SK-N-SH (cell line): ENCODE measurements at regions not wholly inside any gene's neighbourhood (a gene's known extent, or its start where the extent isn't known, plus 50 kb on each side); places are given as distances from the start of the nearest gene placed in this dataset.

Experiments
- CTCF ChIA-PET: fragments of 300-600, 350-600 bp; formaldehyde crosslinking; extraction: SDS; loops from one replicate; lab custom pipeline; 2021; lab: Yijun Ruan, JAX
- POLR2A ChIA-PET: fragments of 350-600 bp; sonication (Branson Sonifier 250); formaldehyde crosslinking; extraction: SDS; loops from one replicate; lab custom pipeline; 2020; ENCODE audit warnings: antibody characterized with exemption, inconsistent platforms; lab: Yijun Ruan, JAX
- DNase-seq: peaks from one replicate; pipeline ENCODE4 v3.0.0; 2012
- H2AFZ ChIP-seq: fragments of 200-600 bp; sonication (generic); 2 replicates; pipeline ENCODE4 v1.8.1; 2016; ENCODE audit warnings: antibody characterized with exemption, mild to moderate bottlenecking, low read depth
- H3F3A ChIP-seq: fragments of 200-600 bp; sonication (generic); replicated peaks from 2 replicates; pipeline ENCODE3; 2016; ENCODE audit warnings: antibody characterized with exemption, mild to moderate bottlenecking; ENCODE audit not compliant: insufficient read depth
- H3K27ac ChIP-seq, 2 experiments: fragments of 200-500 bp in 1 of 2; fragments of 200-600 bp in 1 of 2; sonication (Bioruptor generic) in 1 of 2; sonication (generic), shearing (Covaris generic) in 1 of 2; 2 replicates each; pipeline versions ENCODE4 v1.5.1 to v1.6.1; 2014 to 2016; ENCODE audit warnings: low read depth in 2 of 2, inconsistent platforms in 1 of 2, low read length in 1 of 2, mild to moderate bottlenecking in 1 of 2, mixed read lengths in 1 of 2
- H3K27me3 ChIP-seq: fragments of 200-600 bp; sonication (generic), shearing (Covaris generic); 2 replicates; pipeline ENCODE4 v1.6.1; 2016; ENCODE audit warnings: mixed run types; ENCODE audit not compliant: insufficient read depth
- H3K36me3 ChIP-seq, 2 experiments: fragments of 200-500 bp in 1 of 2; fragments of 200-600 bp in 1 of 2; sonication (Bioruptor generic) in 1 of 2; sonication (generic) in 1 of 2; replicated peaks in 1 of 2; 2 replicates each; pipeline versions ENCODE3 to v1.5.1; 2014 to 2016; ENCODE audit warnings: low read length in 1 of 2, mild to moderate bottlenecking in 1 of 2; ENCODE audit not compliant: insufficient read depth in 2 of 2, control insufficient read depth in 1 of 2
- H3K4me1 ChIP-seq, 2 experiments: fragments of 200-500 bp in 1 of 2; fragments of 200-600 bp in 1 of 2; sonication (Bioruptor generic) in 1 of 2; sonication (generic), shearing (Covaris generic) in 1 of 2; 2 replicates each; pipeline versions ENCODE4 v1.5.1 to v1.6.1; 2014 to 2016; ENCODE audit warnings: low read depth in 1 of 2, low read length in 1 of 2, mixed run types in 1 of 2; ENCODE audit not compliant: insufficient read depth in 2 of 2, control insufficient read depth in 1 of 2
- H3K4me2 ChIP-seq: fragments of 200-600 bp; sonication (generic), shearing (Covaris generic); 2 replicates; pipeline ENCODE4 v1.6.1; 2017; ENCODE audit warnings: mixed run types
- H3K4me3 ChIP-seq, 2 experiments: fragments of 200-500 bp in 1 of 2; fragments of 200-600 bp in 1 of 2; sonication (Bioruptor generic) in 1 of 2; sonication (generic), shearing (Covaris generic) in 1 of 2; 2 replicates each; pipeline versions ENCODE4 v1.5.1 to v1.8.1; 2014 to 2016; ENCODE audit warnings: low read depth in 2 of 2, inconsistent platforms in 1 of 2, low read length in 1 of 2, mild to moderate bottlenecking in 1 of 2, mixed read lengths in 1 of 2, moderate library complexity in 1 of 2
- H3K79me2 ChIP-seq: fragments of 200-600 bp; sonication (generic); 2 replicates; pipeline ENCODE4 v1.8.1; 2017; ENCODE audit warnings: mild to moderate bottlenecking; ENCODE audit not compliant: insufficient read depth
- H3K9ac ChIP-seq: fragments of 200-600 bp; sonication (generic); 2 replicates; pipeline ENCODE4 v1.6.1; 2017; ENCODE audit warnings: mixed run types
- H3K9me2 ChIP-seq: fragments of 200-600 bp; sonication (generic); 2 replicates; pipeline ENCODE4 v1.6.1; 2017; ENCODE audit warnings: mixed run types
- H3K9me3 ChIP-seq: fragments of 200-600 bp; sonication (generic); 2 replicates; pipeline ENCODE4 v1.6.1; 2017; ENCODE audit warnings: mixed run types, mild to moderate bottlenecking, moderate library complexity
- H4K20me1 ChIP-seq: fragments of 200-600 bp; sonication (generic); 2 replicates; pipeline ENCODE4 v1.6.1; 2017; ENCODE audit warnings: mild to moderate bottlenecking, mixed run types; ENCODE audit not compliant: insufficient read depth
- CTCF ChIP-seq: fragments of 200-600 bp; sonication (generic); IDR thresholded peaks from 2 replicates; pipeline ENCODE4 v1.6.1; 2017; ENCODE audit warnings: antibody characterized with exemption, mild to moderate bottlenecking, moderate library complexity
- ELF1 ChIP-seq: IDR thresholded peaks from 2 replicates; pipeline ENCODE4 v1.4.0; 2012
- EP300 ChIP-seq, 2 experiments: IDR thresholded peaks; 2 replicates each; pipeline versions ENCODE4 v1.4.0 to v1.6.1; 2012; ENCODE audit warnings: borderline replicate concordance in 1 of 2, low read depth in 1 of 2, low read length in 1 of 2
- EZH2phosphoT487 ChIP-seq: fragments of 200-600 bp; sonication (generic); IDR thresholded peaks from 2 replicates; pipeline ENCODE4 v1.6.1; 2017; ENCODE audit warnings: low read depth, mixed run types, mild to moderate bottlenecking, antibody characterized with exemption, moderate library complexity, borderline replicate concordance
- FOXJ3 ChIP-seq: sonication (generic); formaldehyde crosslinking; IDR thresholded peaks from 2 replicates; pipeline ENCODE4 v1.5.1; 2020; ENCODE audit warnings: mild to moderate bottlenecking, missing genetic modification reagents
- JUND ChIP-seq: IDR thresholded peaks from 2 replicates; pipeline ENCODE4 v1.4.0; 2012
- MEF2A ChIP-seq: IDR thresholded peaks from 2 replicates; pipeline ENCODE4 v1.4.0; 2012; ENCODE audit warnings: low read depth, borderline replicate concordance
- REST ChIP-seq: IDR thresholded peaks from 2 replicates; pipeline ENCODE4 v1.6.1; 2012; ENCODE audit warnings: mild to moderate bottlenecking, low read depth, low read length, moderate library complexity
- USF2 ChIP-seq: fragments of 150-350 bp; IDR thresholded peaks from 2 replicates; pipeline ENCODE4 v1.6.1; 2017; ENCODE audit warnings: antibody characterized with exemption, low read length, low read depth, borderline replicate concordance
- TF ChIP-seq, protein P1 (sequence below): IDR thresholded peaks from 2 replicates; pipeline ENCODE4 v1.4.0; 2012; ENCODE audit warnings: low read depth, borderline replicate concordance
- TF ChIP-seq, protein P2 (sequence below): fragments of 150-350 bp; IDR thresholded peaks from 2 replicates; pipeline ENCODE4 v1.6.1; 2016; ENCODE audit warnings: mild to moderate bottlenecking, low read depth, low read length

- Histone ChIP-seq H3K4me2 (no peak overlapping the region), H3K9ac (no peak overlapping the region), H4K20me1 (no peaks in the 10 kb centered on the region), H3K9me2 (no peaks in the 10 kb centered on the region), H2AFZ (no peak overlapping the region), H3K27me3 (no peaks in the 10 kb centered on the region), H3K79me2 (no peaks in the 10 kb centered on the region), H3K36me3 (no peaks in the 10 kb centered on the region), H3K4me1 (no peaks in the 10 kb centered on the region), H3K9me3 (no peaks in the 10 kb centered on the region), H3K4me3 (no peak overlapping the region), H3F3A (no peaks in the 10 kb centered on the region), H3K27ac (no peak overlapping the region)
- ChIA-PET POLR2A (no interaction called here), CTCF (no interaction called here)
- DNase-seq = no peak
- TF ChIP-seq, protein P1, sequence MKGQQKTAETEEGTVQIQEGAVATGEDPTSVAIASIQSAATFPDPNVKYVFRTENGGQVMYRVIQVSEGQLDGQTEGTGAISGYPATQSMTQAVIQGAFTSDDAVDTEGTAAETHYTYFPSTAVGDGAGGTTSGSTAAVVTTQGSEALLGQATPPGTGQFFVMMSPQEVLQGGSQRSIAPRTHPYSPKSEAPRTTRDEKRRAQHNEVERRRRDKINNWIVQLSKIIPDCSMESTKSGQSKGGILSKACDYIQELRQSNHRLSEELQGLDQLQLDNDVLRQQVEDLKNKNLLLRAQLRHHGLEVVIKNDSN = no peak
- no peak for TF ChIP-seq ELF1
- TF ChIP-seq MEF2A = no peak
- no peak for TF ChIP-seq REST
- TF ChIP-seq CTCF = no peak
- TF ChIP-seq EP300 (IDR thresholded peaks at IDR 0.05; ENCODE audit: borderline replicate concordance in 1 of 2, low read depth in 1 of 2, low read length in 1 of 2) = no peak
- no peak for TF ChIP-seq FOXJ3 (CRISPR knock-in tag)
- TF ChIP-seq JUND = no peak
- TF ChIP-seq USF2 = no peak
- TF ChIP-seq, protein P2, sequence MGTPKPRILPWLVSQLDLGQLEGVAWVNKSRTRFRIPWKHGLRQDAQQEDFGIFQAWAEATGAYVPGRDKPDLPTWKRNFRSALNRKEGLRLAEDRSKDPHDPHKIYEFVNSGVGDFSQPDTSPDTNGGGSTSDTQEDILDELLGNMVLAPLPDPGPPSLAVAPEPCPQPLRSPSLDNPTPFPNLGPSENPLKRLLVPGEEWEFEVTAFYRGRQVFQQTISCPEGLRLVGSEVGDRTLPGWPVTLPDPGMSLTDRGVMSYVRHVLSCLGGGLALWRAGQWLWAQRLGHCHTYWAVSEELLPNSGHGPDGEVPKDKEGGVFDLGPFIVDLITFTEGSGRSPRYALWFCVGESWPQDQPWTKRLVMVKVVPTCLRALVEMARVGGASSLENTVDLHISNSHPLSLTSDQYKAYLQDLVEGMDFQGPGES = no peak
- TF ChIP-seq EZH2phosphoT487 = no peak
These were observed 54.7 kb upstream of the KLHL13 start for GRCh38 chrX:118171356-118171755.
